Astrocyte (in vitro differentiated cells and primary cell): ENCODE measurements at regions not wholly inside any gene's neighbourhood (a gene's known extent, or its start where the extent isn't known, plus 50 kb on each side); places are given as distances from the start of the nearest gene placed in this dataset.

Experiments used
- CTCF ChIP-seq: IDR thresholded peaks from 2 replicates; pipeline ENCODE4 v1.5.1; 2011; ENCODE audit warnings: low read depth, mild to moderate bottlenecking, inconsistent platforms, low read length, moderate library complexity; ENCODE audit not compliant: insufficient read depth
- EZH2 ChIP-seq: IDR thresholded peaks from 2 replicates; pipeline ENCODE4 v1.6.1; 2012; ENCODE audit warnings: mild to moderate bottlenecking, low read length, inconsistent platforms; ENCODE audit not compliant: insufficient read depth

- no peak for TF ChIP-seq CTCF
- TF ChIP-seq EZH2, result peak; percentile 46
These were observed 227.3 kb upstream of the CSF3R start for GRCh38 chr1:36709869-36710481.
